SK-N-SH treated with all-trans-retinoic acid at 6 μM for 48 hours (cell line): ENCODE measurements at regions not wholly inside any gene's neighbourhood (a gene's known extent, or its start where the extent isn't known, plus 50 kb on each side); places are given as distances from the start of the nearest gene placed in this dataset.

Source experiments
- ATAC-seq: fragments of 200-7000 bp; cut with Tn5 transposase; 3 replicates; pipeline ENCODE4 v1.9.1; 2020; ENCODE audit warnings: mild to moderate bottlenecking, moderate library complexity
- ARNTL ChIP-seq: fragments of 450-650 bp; formaldehyde crosslinking; IDR thresholded peaks from 2 replicates; pipeline ENCODE4 v1.5.0; 2020; ENCODE audit warnings: low read depth, mild to moderate bottlenecking, moderate library complexity, borderline replicate concordance
- BACH2 ChIP-seq: fragments of 250-450 bp; sonication (Bioruptor Pico); IDR thresholded peaks from 2 replicates; pipeline ENCODE4 v1.9.0; 2021; ENCODE audit warnings: mild to moderate bottlenecking, borderline replicate concordance
- CREB5 ChIP-seq: fragments of 250-450 bp; sonication (Bioruptor Pico); IDR thresholded peaks from 2 replicates; pipeline ENCODE4 v1.5.1; 2020; ENCODE audit warnings: low read depth, mild to moderate bottlenecking, moderate library complexity
- CSDC2 ChIP-seq: fragments of 250-450 bp; sonication (Bioruptor Pico); IDR thresholded peaks from 2 replicates; pipeline ENCODE4 v1.5.0; 2020; ENCODE audit warnings: mild to moderate bottlenecking, moderate library complexity
- CSRNP3 ChIP-seq: fragments of 250-450 bp; sonication (Bioruptor Pico); IDR thresholded peaks from 2 replicates; pipeline ENCODE4 v1.5.1; 2021; ENCODE audit warnings: mild to moderate bottlenecking, moderate library complexity
- ESRRG ChIP-seq: fragments of 250-450 bp; sonication (Bioruptor Pico); IDR thresholded peaks from 2 replicates; pipeline ENCODE4 v1.6.1; 2021; ENCODE audit warnings: mild to moderate bottlenecking
- GLIS3 ChIP-seq: fragments of 250-450 bp; sonication (Bioruptor Pico); IDR thresholded peaks from 2 replicates; pipeline ENCODE4 v1.5.0; 2020; ENCODE audit warnings: mild to moderate bottlenecking, moderate library complexity
- OSR1 ChIP-seq: fragments of 250-450 bp; sonication (Bioruptor Pico); IDR thresholded peaks from 2 replicates; pipeline ENCODE4 v1.8.0; 2022; ENCODE audit warnings: moderate library complexity, mild to moderate bottlenecking, inconsistent platforms
- PATZ1 ChIP-seq: fragments of 250-450 bp; sonication (Bioruptor Pico); IDR thresholded peaks from 2 replicates; pipeline ENCODE4 v1.8.0; 2020; ENCODE audit warnings: mild to moderate bottlenecking, moderate library complexity, borderline replicate concordance
- POU6F1 ChIP-seq: fragments of 250-450 bp; sonication (Bioruptor Pico); IDR thresholded peaks from 2 replicates; pipeline ENCODE4 v1.8.0; 2021; ENCODE audit warnings: low read depth, mild to moderate bottlenecking, moderate library complexity, borderline replicate concordance
- PPARA ChIP-seq: fragments of 250-450 bp; sonication (Bioruptor Pico); IDR thresholded peaks from 2 replicates; pipeline ENCODE4 v1.5.0; 2020; ENCODE audit warnings: mild to moderate bottlenecking, borderline replicate concordance
- RARB ChIP-seq: fragments of 250-450 bp; sonication (Bioruptor Pico); IDR thresholded peaks from 2 replicates; pipeline ENCODE4 v1.8.0; 2021; ENCODE audit warnings: mild to moderate bottlenecking, moderate library complexity
- SNAI2 ChIP-seq: fragments of 250-450 bp; sonication (Bioruptor Pico); IDR thresholded peaks from 2 replicates; pipeline ENCODE4 v1.5.0; 2020; ENCODE audit warnings: mild to moderate bottlenecking, moderate library complexity
- TCF4 ChIP-seq: fragments of 250-450 bp; sonication (Bioruptor Pico); IDR thresholded peaks from 2 replicates; pipeline ENCODE4 v1.8.0; 2021; ENCODE audit warnings: mild to moderate bottlenecking, moderate library complexity, borderline replicate concordance
- TOX ChIP-seq: fragments of 250-450 bp; sonication (Bioruptor Pico); IDR thresholded peaks from 2 replicates; pipeline ENCODE4 v1.8.0; 2021; ENCODE audit warnings: mild to moderate bottlenecking, moderate library complexity, borderline replicate concordance
- TSHZ2 ChIP-seq: fragments of 250-450 bp; sonication (Bioruptor Pico); IDR thresholded peaks from 2 replicates; pipeline ENCODE4 v1.5.0; 2020; ENCODE audit warnings: mild to moderate bottlenecking, moderate library complexity
- ZC3H10 ChIP-seq: fragments of 250-450 bp; sonication (Bioruptor Pico); IDR thresholded peaks from 2 replicates; pipeline ENCODE4 v1.5.1; 2021; ENCODE audit warnings: mild to moderate bottlenecking, moderate library complexity
- ZFP3 ChIP-seq: fragments of 250-450 bp; sonication (Bioruptor Pico); IDR thresholded peaks from 2 replicates; pipeline ENCODE4 v1.5.0; 2020; ENCODE audit warnings: mild to moderate bottlenecking, moderate library complexity
- ZFP30 ChIP-seq: fragments of 450-650 bp; formaldehyde crosslinking; IDR thresholded peaks from 2 replicates; pipeline ENCODE4 v1.5.0; 2022; ENCODE audit warnings: mild to moderate bottlenecking, moderate library complexity
- ZNF565 ChIP-seq: fragments of 450-650 bp; formaldehyde crosslinking; conservative IDR thresholded peaks from 2 replicates; pipeline ENCODE4 v1.5.0; 2020; ENCODE audit warnings: low read depth, mild to moderate bottlenecking, moderate library complexity
- ZNF70 ChIP-seq: fragments of 450-650 bp; formaldehyde crosslinking; IDR thresholded peaks from 2 replicates; pipeline ENCODE4 v1.5.0; 2020; ENCODE audit warnings: mild to moderate bottlenecking, moderate library complexity
- ZNF8 ChIP-seq: fragments of 450-650 bp; formaldehyde crosslinking; IDR thresholded peaks from 2 replicates; pipeline ENCODE4 v1.5.0; 2020; ENCODE audit warnings: mild to moderate bottlenecking, moderate library complexity

GRCh38 chr6:81172056-81172740 is 580.3 kb downstream of the TENT5A start (continued):
- TF ChIP-seq ZFP30 (CRISPR knock-in tag) = no peak
- TF ChIP-seq ZFP3 (CRISPR knock-in tag) = no peak
- no peak for TF ChIP-seq ZC3H10 (CRISPR knock-in tag)
- TF ChIP-seq TSHZ2 (CRISPR knock-in tag) = no peak
- TF ChIP-seq ZNF70 (CRISPR knock-in tag) = no peak

- peak; percentile 30 for ATAC-seq
- TF ChIP-seq ESRRG (no peak), POU6F1 (no peak), PPARA (no peak), ZNF8 (CRISPR knock-in tag) (no peak), SNAI2 (no peak), ARNTL (no peak), ZC3H10 (CRISPR knock-in tag) (no peak), ZFP30 (CRISPR knock-in tag) (no peak), TSHZ2 (CRISPR knock-in tag) (no peak), CSDC2 (no peak)
- TF ChIP-seq, all 23 proteins: peak for 0
Observed at GRCh38 chr6:81169166-81169565, 583.3 kb downstream of the TENT5A start.

- ATAC-seq = peak; percentile 88
Observed at GRCh38 chr6:81166770-81167169, 585.7 kb downstream of the TENT5A start.

More at GRCh38 chr6:81166770-81167169, 585.7 kb downstream of the TENT5A start:
- TF ChIP-seq SNAI2 (no peak), TSHZ2 (CRISPR knock-in tag) (no peak), TCF4 (CRISPR knock-in tag) (no peak), CREB5 (CRISPR knock-in tag) (no peak), ZNF70 (CRISPR knock-in tag) (no peak), PATZ1 (CRISPR knock-in tag) (no peak), ZNF565 (no peak), BACH2 (no peak), CSRNP3 (CRISPR knock-in tag) (no peak), GLIS3 (no peak), RARB (CRISPR knock-in tag) (no peak), ZFP30 (CRISPR knock-in tag) (no peak), ZFP3 (CRISPR knock-in tag) (no peak), OSR1 (CRISPR knock-in tag) (no peak), PPARA (no peak), TOX (CRISPR knock-in tag) (no peak), ZNF8 (CRISPR knock-in tag) (no peak), ZC3H10 (CRISPR knock-in tag) (no peak), ESRRG (no peak)
